ENCODE measurements at regions not wholly inside any gene's neighbourhood (a gene's known extent, or its start where the extent isn't known, plus 50 kb on each side); places are given as distances from the start of the nearest gene placed in this dataset.
"Not testable (repeated sequence)": the region's sequence is repeated elsewhere in the genome, so short reads cannot be mapped to it uniquely, and the experiment has no call there.

- H3K27ac ChIP-seq = no peak overlapping the region
- TF ChIP-seq CTCF (conservative IDR thresholded peaks at IDR 0.05) = no peak
These were observed 1075.8 kb downstream of the PCDH9 start for GRCh38 chr13:66154354-66154753.

- TF ChIP-seq CTCF (conservative IDR thresholded peaks at IDR 0.05) = no peak
- no peak overlapping the region for H3K27ac ChIP-seq
These were observed 1077.5 kb downstream of the PCDH9 start for GRCh38 chr13:66152596-66152995.

GRCh38 chr13:66144357-66144756 is 1085.8 kb downstream of the PCDH9 start:
- not testable (repeated sequence) for H3K27ac ChIP-seq

GRCh38 chr13:66139701-66140100 is 1090.4 kb downstream of the PCDH9 start:
- no peak for TF ChIP-seq CTCF (conservative IDR thresholded peaks at IDR 0.05)
- H3K27ac ChIP-seq = no peak overlapping the region

- H3K27ac ChIP-seq = no peak overlapping the region
- TF ChIP-seq CTCF (conservative IDR thresholded peaks at IDR 0.05) = no peak
These were observed 1090.9 kb downstream of the PCDH9 start for GRCh38 chr13:66139250-66139649.

- TF ChIP-seq CTCF (conservative IDR thresholded peaks at IDR 0.05) = no peak
- no peak overlapping the region for H3K27ac ChIP-seq
These were observed 1091.8 kb downstream of the PCDH9 start for GRCh38 chr13:66138172-66138811.

GRCh38 chr13:66137384-66137783 is 1092.8 kb downstream of the PCDH9 start:
- no peak overlapping the region for H3K27ac ChIP-seq
- TF ChIP-seq CTCF (conservative IDR thresholded peaks at IDR 0.05) = no peak

- no peak overlapping the region for H3K27ac ChIP-seq
- TF ChIP-seq CTCF (conservative IDR thresholded peaks at IDR 0.05) = no peak
These were observed 1101.4 kb downstream of the PCDH9 start for GRCh38 chr13:66128692-66129269.
